GM18498 (cell line): ENCODE measurements at regions not wholly inside any gene's neighbourhood (a gene's known extent, or its start where the extent isn't known, plus 50 kb on each side); places are given as distances from the start of the nearest gene placed in this dataset.
"Not testable (repeated sequence)": the region's sequence is repeated elsewhere in the genome, so short reads cannot be mapped to it uniquely, and the experiment has no call there.

Experiments
- ATAC-seq: cut with Tn5 transposase; IDR thresholded peaks from one replicate; pipeline ENCODE4 v1.9.1; 2021; ENCODE audit warnings: mild to moderate bottlenecking, moderate library complexity; ENCODE audit not compliant: unreplicated experiment

GRCh38 chr6:37078814-37079213 is 73.4 kb downstream of the FGD2 start:
- no peak for ATAC-seq

GRCh38 chr6:37081042-37081607 is 75.7 kb downstream of the FGD2 start:
- ATAC-seq: no peak

GRCh38 chr6:37082390-37083130 is 77.1 kb downstream of the FGD2 start:
- ATAC-seq: no peak

- no peak for ATAC-seq
Observed at GRCh38 chr6:37083243-37084138, 78.0 kb downstream of the FGD2 start.

- ATAC-seq: not testable (repeated sequence)
Observed at GRCh38 chr6:37084665-37085064, 79.2 kb downstream of the FGD2 start.

GRCh38 chr6:37085198-37085597 is 79.7 kb downstream of the FGD2 start:
- ATAC-seq: no peak

GRCh38 chr6:37088897-37089296 is 81.1 kb upstream of the PIM1 start:
- no peak for ATAC-seq

- no peak for ATAC-seq
Observed at GRCh38 chr6:37089783-37090182, 80.2 kb upstream of the PIM1 start.

- ATAC-seq: not testable (repeated sequence)
Observed at GRCh38 chr6:37091104-37091503, 78.8 kb upstream of the PIM1 start.

GRCh38 chr6:37091586-37091985 is 78.4 kb upstream of the PIM1 start:
- not testable (repeated sequence) for ATAC-seq

GRCh38 chr6:37092923-37093727 is 76.8 kb upstream of the PIM1 start:
- no peak for ATAC-seq

- ATAC-seq: no peak
Observed at GRCh38 chr6:37093728-37094069, 76.3 kb upstream of the PIM1 start.

- ATAC-seq: no peak
Observed at GRCh38 chr6:37095997-37096396, 74.0 kb upstream of the PIM1 start.

- ATAC-seq: no peak
Observed at GRCh38 chr6:37097335-37097734, 72.6 kb upstream of the PIM1 start.

- no peak for ATAC-seq
Observed at GRCh38 chr6:37099442-37099841, 70.5 kb upstream of the PIM1 start.

- ATAC-seq: no peak
Observed at GRCh38 chr6:37100745-37101144, 69.2 kb upstream of the PIM1 start.

GRCh38 chr6:37101991-37102298 is 68.0 kb upstream of the PIM1 start:
- no peak for ATAC-seq

GRCh38 chr6:37102299-37103168 is 67.4 kb upstream of the PIM1 start:
- peak; percentile 90 for ATAC-seq

GRCh38 chr6:37103169-37104039 is 66.5 kb upstream of the PIM1 start:
- ATAC-seq: no peak
